ENCODE measurements at regions not wholly inside any gene's neighbourhood (a gene's known extent, or its start where the extent isn't known, plus 50 kb on each side); places are given as distances from the start of the nearest gene placed in this dataset.

DNA sequence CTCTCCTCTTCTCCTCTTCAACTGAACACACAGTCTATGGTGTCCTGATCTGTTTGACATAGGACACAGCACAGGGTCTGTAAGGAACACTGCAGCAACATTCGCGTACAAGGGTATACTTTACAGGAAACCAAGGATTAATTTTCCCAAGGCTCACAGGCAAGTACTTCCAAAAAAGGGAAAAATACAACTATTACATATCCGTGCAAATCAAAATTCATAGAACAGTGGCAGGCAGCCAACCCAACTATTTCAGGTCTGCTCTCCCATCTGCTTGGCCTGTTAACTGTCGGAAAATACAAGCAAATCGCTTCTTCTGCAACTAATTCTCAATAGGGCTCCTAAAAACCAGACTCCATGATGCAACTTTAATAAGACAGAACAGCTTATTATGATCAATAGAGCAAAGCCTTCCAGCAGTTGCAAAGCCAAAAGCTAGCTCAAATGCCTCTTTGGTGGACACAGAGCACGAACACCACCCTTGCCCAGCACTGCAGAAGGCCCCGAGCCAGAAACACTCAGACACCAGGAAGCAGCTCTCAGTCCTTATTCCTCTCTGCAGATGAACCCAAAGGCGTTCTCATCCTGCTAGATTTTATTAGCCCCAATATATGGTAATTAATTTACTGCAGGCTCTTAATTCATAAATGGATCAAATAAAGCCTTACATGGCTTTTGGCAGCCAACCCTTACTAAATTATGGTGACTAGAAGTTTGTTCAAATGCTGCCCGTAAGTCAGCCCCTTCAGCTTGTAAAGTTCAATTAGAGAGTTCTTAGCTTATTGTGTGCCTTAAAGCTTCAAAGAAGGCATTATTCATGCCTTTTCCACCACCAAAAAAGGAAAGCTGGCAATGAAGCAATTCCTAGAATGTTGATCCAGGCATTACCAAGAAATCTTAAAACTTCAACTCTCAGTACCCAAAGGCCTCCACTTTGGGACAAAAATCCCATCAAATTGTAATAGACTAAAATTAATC is 68.8 kb downstream of the ZNF608 start:
- no peak overlapping the region for H3K4me2 ChIP-seq (ENCODE audit: low read depth, low read length)
- ATAC-seq (no peak), DNase-seq (ENCODE audit: low spot score) (no peak), FAIRE-seq (no peak)
- intact Hi-C loops (cut with micrococcal nuclease; ENCODE audit: unreplicated experiment) (no loop called here), in situ Hi-C loops (cut with HindIII; ENCODE audit: extremely low pct_ligation_motif_present, low pct_unique_long_range_greater_than_20kb) (no loop called here)
- ChIA-PET POLR2A (no interaction called here), CTCF (ENCODE audit: low intra/inter-chr PET ratio, low total read pairs) (no interaction called here)
- H3K4me1 ChIP-seq (ENCODE audit: insufficient read depth, low read length): peaks cover 12% of the 10 kb centered on the region
- H3K4me3 ChIP-seq (replicated peaks in 1 of 3; ENCODE audit: insufficient read depth in 1 of 3, low read depth in 2 of 3, low read length in 3 of 3): no peak overlapping the region
- H4K20me1 ChIP-seq (ENCODE audit: insufficient read depth, low read length): no peaks in the 10 kb centered on the region
- 85% methylated on average over 9 of the region's 9 CpGs for WGBS (ENCODE audit: low lambda C conversion rate)
- H3K36me3 ChIP-seq (replicated peaks in 1 of 2; ENCODE audit: control insufficient read depth in 1 of 2, insufficient read depth in 2 of 2, low read length in 2 of 2): no peaks in the 10 kb centered on the region
- TF ChIP-seq ZFY (CRISPR knock-in tag; IDR thresholded peaks at IDR 0.05) (no peak), ZBTB38 (CRISPR knock-in tag; IDR thresholded peaks at IDR 0.05) (no peak), ZNF496 (CRISPR knock-in tag; IDR thresholded peaks at IDR 0.05; ENCODE audit: insufficient replicate concordance) (no peak), ZNF3 (CRISPR knock-in tag; IDR thresholded peaks at IDR 0.05) (no peak), CBX1 (IDR thresholded peaks at IDR 0.05; ENCODE audit: low read depth) (no peak), ZNF660 (CRISPR knock-in tag; IDR thresholded peaks at IDR 0.05; ENCODE audit: borderline replicate concordance, low read depth) (no peak), YY1 (IDR thresholded peaks at IDR 0.05; ENCODE audit: insufficient read depth, insufficient replicate concordance, low read depth, low read length) (no peak), ZMYM2 (CRISPR knock-in tag; IDR thresholded peaks at IDR 0.05) (no peak), MTA3 (CRISPR knock-in tag; IDR thresholded peaks at IDR 0.05) (no peak), NCOA1 (CRISPR knock-in tag; IDR thresholded peaks at IDR 0.05) (no peak), ATF1 (CRISPR knock-in tag; IDR thresholded peaks at IDR 0.05) (no peak), ZKSCAN5 (CRISPR knock-in tag; IDR thresholded peaks at IDR 0.05) (no peak), BHLHE40 (IDR thresholded peaks at IDR 0.05; ENCODE audit: low read length) (no peak), ZNF136 (CRISPR knock-in tag; IDR thresholded peaks at IDR 0.05; ENCODE audit: low read depth) (no peak), ZNF577 (CRISPR knock-in tag; IDR thresholded peaks at IDR 0.05; ENCODE audit: borderline replicate concordance, low read depth) (no peak), FOXJ3 (CRISPR knock-in tag; IDR thresholded peaks at IDR 0.05; ENCODE audit: borderline replicate concordance) (no peak)
- TF ChIP-seq, protein P1, sequence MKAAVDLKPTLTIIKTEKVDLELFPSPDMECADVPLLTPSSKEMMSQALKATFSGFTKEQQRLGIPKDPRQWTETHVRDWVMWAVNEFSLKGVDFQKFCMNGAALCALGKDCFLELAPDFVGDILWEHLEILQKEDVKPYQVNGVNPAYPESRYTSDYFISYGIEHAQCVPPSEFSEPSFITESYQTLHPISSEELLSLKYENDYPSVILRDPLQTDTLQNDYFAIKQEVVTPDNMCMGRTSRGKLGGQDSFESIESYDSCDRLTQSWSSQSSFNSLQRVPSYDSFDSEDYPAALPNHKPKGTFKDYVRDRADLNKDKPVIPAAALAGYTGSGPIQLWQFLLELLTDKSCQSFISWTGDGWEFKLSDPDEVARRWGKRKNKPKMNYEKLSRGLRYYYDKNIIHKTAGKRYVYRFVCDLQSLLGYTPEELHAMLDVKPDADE (CRISPR knock-in tag; IDR thresholded peaks at IDR 0.05): no peak
- TF ChIP-seq, protein P2, sequence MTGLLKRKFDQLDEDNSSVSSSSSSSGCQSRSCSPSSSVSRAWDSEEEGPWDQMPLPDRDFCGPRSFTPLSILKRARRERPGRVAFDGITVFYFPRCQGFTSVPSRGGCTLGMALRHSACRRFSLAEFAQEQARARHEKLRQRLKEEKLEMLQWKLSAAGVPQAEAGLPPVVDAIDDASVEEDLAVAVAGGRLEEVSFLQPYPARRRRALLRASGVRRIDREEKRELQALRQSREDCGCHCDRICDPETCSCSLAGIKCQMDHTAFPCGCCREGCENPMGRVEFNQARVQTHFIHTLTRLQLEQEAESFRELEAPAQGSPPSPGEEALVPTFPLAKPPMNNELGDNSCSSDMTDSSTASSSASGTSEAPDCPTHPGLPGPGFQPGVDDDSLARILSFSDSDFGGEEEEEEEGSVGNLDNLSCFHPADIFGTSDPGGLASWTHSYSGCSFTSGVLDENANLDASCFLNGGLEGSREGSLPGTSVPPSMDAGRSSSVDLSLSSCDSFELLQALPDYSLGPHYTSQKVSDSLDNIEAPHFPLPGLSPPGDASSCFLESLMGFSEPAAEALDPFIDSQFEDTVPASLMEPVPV (CRISPR knock-in tag; IDR thresholded peaks at IDR 0.05): no peak
- TF ChIP-seq, protein P3, sequence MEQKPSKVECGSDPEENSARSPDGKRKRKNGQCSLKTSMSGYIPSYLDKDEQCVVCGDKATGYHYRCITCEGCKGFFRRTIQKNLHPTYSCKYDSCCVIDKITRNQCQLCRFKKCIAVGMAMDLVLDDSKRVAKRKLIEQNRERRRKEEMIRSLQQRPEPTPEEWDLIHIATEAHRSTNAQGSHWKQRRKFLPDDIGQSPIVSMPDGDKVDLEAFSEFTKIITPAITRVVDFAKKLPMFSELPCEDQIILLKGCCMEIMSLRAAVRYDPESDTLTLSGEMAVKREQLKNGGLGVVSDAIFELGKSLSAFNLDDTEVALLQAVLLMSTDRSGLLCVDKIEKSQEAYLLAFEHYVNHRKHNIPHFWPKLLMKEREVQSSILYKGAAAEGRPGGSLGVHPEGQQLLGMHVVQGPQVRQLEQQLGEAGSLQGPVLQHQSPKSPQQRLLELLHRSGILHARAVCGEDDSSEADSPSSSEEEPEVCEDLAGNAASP (CRISPR knock-in tag; IDR thresholded peaks at IDR 0.05; ENCODE audit: borderline replicate concordance): no peak
- no peaks in the 10 kb centered on the region for H3K9me3 ChIP-seq (ENCODE audit: low read length)
- no peaks in the 10 kb centered on the region for H3K79me2 ChIP-seq (ENCODE audit: insufficient read depth, low read length)
- no peak overlapping the region for H2AFZ ChIP-seq (ENCODE audit: low read length)
- no peaks in the 10 kb centered on the region for H3K27me3 ChIP-seq (ENCODE audit: control insufficient read depth in 1 of 2, insufficient read depth in 2 of 2, low read length in 2 of 2)
- H3K27ac ChIP-seq (ENCODE audit: extremely low read length, insufficient read depth, low read length): no peak overlapping the region
- BruUV-seq (replicated peaks): no TSS peak
- no peak overlapping the region for H3K9ac ChIP-seq (ENCODE audit: insufficient read depth, low read depth, low read length)
